ENCODE measurements at regions not wholly inside any gene's neighbourhood (a gene's known extent, or its start where the extent isn't known, plus 50 kb on each side); places are given as distances from the start of the nearest gene placed in this dataset.

DNA sequence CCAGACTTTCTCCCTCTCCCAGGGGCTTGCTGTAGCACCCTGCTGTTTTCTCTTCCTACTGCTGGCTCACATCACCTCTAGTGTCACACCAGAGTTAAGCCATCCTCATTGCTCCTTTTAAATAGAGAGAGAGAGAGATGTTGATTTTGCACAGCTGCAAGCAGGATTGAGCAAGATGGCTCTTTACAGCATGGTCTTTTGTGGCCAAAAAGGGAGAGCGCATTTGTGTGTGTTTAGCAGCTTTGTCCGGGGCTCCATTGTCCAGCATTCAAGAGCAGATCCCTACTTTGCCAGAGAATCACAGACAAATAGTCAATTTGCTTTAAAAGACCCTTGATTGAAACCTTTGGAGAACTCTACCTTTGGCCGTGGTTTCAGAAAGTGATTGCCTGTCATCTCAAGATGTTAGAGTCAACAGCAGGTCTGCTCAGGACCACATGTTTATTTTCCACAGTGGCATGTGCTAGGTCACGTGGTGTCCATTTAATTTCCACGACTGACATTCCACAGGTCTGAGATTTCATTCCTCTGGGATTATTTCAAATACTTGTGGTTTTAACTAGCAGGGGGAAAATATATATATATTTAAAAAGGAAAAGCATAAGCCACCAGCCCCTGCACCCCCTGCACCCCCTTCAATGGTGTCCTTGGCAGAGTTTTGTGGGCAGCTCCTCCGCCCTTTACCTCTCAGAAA, 359.9 kb upstream of the SLC14A2 start:
- Histone ChIP-seq H3K27me3 (replicated peaks in 1 of 4; ENCODE audit: control extremely low read depth in 1 of 4, control insufficient read depth in 3 of 4, insufficient read depth in 4 of 4, low read length in 3 of 4) (no peaks in the 10 kb centered on the region), H3K4me3 (ENCODE audit: control extremely low read depth in 1 of 5, extremely low read depth in 1 of 5, insufficient read depth in 1 of 5, low read depth in 2 of 5, low read length in 4 of 5) (no peak overlapping the region), H3K9me3 (ENCODE audit: control extremely low read depth in 1 of 3, control insufficient read depth in 2 of 3, insufficient read depth in 1 of 3, low read length in 2 of 3) (no peaks in the 10 kb centered on the region), H4K20me1 (ENCODE audit: control insufficient read depth, insufficient read depth, low read length, poor library complexity, severe bottlenecking) (no peaks in the 10 kb centered on the region), H3K79me2 (ENCODE audit: control insufficient read depth, insufficient read depth, low read length) (no peaks in the 10 kb centered on the region), H2AFZ (ENCODE audit: insufficient read depth, low read depth, low read length, poor library complexity, severe bottlenecking) (no peak overlapping the region), H3K9ac (ENCODE audit: low read length) (no peak overlapping the region), H3K4me1 (ENCODE audit: control insufficient read depth in 2 of 2, insufficient read depth in 2 of 2, low read length in 2 of 2) (no peaks in the 10 kb centered on the region), H3K27ac (ENCODE audit: low read length in 2 of 2) (no peak overlapping the region), H3K4me2 (replicated peaks; ENCODE audit: low read depth, low read length, poor library complexity, severe bottlenecking) (no peak overlapping the region), H3K36me3 (replicated peaks in 1 of 2; ENCODE audit: control extremely low read depth in 1 of 2, control insufficient read depth in 1 of 2, extremely low read depth in 1 of 2, insufficient read depth in 2 of 2, low read length in 1 of 2) (no peaks in the 10 kb centered on the region)
- intact Hi-C loops (cut with micrococcal nuclease), result no loop called here
- WGBS (ENCODE audit: insufficient coverage), result 98% methylated on average over 4 of the region's 6 CpGs
- Mint-ChIP-seq H3K9me3 (ENCODE audit: insufficient read depth) (peaks cover 3% of the 10 kb centered on the region), H3K4me1 (no peaks in the 10 kb centered on the region), H3K4me3 (no peak overlapping the region), H3K27ac (no peak overlapping the region), H3K27me3 (peaks cover 28% of the 10 kb centered on the region)
- DNase-seq (no peak), ATAC-seq (ENCODE audit: low read depth) (no peak)
- ChIA-PET POLR2A (no interaction called here), CTCF (no interaction called here)
- TF ChIP-seq, protein P1, sequence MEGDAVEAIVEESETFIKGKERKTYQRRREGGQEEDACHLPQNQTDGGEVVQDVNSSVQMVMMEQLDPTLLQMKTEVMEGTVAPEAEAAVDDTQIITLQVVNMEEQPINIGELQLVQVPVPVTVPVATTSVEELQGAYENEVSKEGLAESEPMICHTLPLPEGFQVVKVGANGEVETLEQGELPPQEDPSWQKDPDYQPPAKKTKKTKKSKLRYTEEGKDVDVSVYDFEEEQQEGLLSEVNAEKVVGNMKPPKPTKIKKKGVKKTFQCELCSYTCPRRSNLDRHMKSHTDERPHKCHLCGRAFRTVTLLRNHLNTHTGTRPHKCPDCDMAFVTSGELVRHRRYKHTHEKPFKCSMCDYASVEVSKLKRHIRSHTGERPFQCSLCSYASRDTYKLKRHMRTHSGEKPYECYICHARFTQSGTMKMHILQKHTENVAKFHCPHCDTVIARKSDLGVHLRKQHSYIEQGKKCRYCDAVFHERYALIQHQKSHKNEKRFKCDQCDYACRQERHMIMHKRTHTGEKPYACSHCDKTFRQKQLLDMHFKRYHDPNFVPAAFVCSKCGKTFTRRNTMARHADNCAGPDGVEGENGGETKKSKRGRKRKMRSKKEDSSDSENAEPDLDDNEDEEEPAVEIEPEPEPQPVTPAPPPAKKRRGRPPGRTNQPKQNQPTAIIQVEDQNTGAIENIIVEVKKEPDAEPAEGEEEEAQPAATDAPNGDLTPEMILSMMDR (IDR thresholded peaks at IDR 0.05), result no peak
- TF ChIP-seq EZH2 (IDR thresholded peaks at IDR 0.05; ENCODE audit: borderline replicate concordance, insufficient read depth, low read depth, low read length, poor library complexity, severe bottlenecking), result no peak

DNA sequence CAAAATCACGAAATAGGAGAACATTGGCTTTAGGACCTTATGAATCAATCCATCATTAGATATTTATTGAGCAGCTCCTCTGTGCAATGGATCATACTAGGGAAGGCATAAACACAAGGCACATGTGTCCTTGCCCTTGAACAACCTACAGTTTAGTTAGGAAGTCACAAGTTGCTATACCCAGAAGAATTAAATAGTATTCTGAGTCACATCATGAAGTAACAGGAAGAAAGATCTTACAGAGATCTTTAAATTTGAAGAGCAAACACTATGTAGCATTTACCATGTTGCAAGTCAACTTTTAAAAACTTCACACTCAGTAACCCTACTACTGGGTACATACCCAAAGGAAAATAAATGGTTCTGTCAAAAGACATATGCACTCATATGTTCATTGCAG, 355.2 kb upstream of the SLC14A2 start:
- no peak for TF ChIP-seq EZH2 (IDR thresholded peaks at IDR 0.05; ENCODE audit: borderline replicate concordance, insufficient read depth, low read depth, low read length, poor library complexity, severe bottlenecking)
- TF ChIP-seq, protein P1 (IDR thresholded peaks at IDR 0.05), result no peak
- Histone ChIP-seq H3K9me3 (ENCODE audit: control extremely low read depth in 1 of 3, control insufficient read depth in 2 of 3, insufficient read depth in 1 of 3, low read length in 2 of 3) (peaks cover 0 to 2% (median 0%) of the 10 kb centered on the region in 3 donors), H3K79me2 (ENCODE audit: control insufficient read depth, insufficient read depth, low read length) (no peaks in the 10 kb centered on the region), H3K4me2 (replicated peaks; ENCODE audit: low read depth, low read length, poor library complexity, severe bottlenecking) (no peak overlapping the region), H3K4me1 (ENCODE audit: control insufficient read depth in 2 of 2, insufficient read depth in 2 of 2, low read length in 2 of 2) (no peaks in the 10 kb centered on the region), H2AFZ (ENCODE audit: insufficient read depth, low read depth, low read length, poor library complexity, severe bottlenecking) (no peak overlapping the region), H3K36me3 (replicated peaks in 1 of 2; ENCODE audit: control extremely low read depth in 1 of 2, control insufficient read depth in 1 of 2, extremely low read depth in 1 of 2, insufficient read depth in 2 of 2, low read length in 1 of 2) (no peaks in the 10 kb centered on the region), H3K27ac (ENCODE audit: low read length in 2 of 2) (no peak overlapping the region), H4K20me1 (ENCODE audit: control insufficient read depth, insufficient read depth, low read length, poor library complexity, severe bottlenecking) (no peaks in the 10 kb centered on the region), H3K9ac (ENCODE audit: low read length) (no peak overlapping the region), H3K27me3 (replicated peaks in 1 of 4; ENCODE audit: control extremely low read depth in 1 of 4, control insufficient read depth in 3 of 4, insufficient read depth in 4 of 4, low read length in 3 of 4) (no peaks in the 10 kb centered on the region), H3K4me3 (ENCODE audit: control extremely low read depth in 1 of 5, extremely low read depth in 1 of 5, insufficient read depth in 1 of 5, low read depth in 2 of 5, low read length in 4 of 5) (no peak overlapping the region)
- no CpG with 5 or more reads among the region's 1 CpG for WGBS (ENCODE audit: insufficient coverage)
- H3K9me3 Mint-ChIP-seq (ENCODE audit: insufficient read depth), result peaks cover 3% of the 10 kb centered on the region
- ChIA-PET POLR2A (no interaction called here), CTCF (interaction anchor here (1.2 kb wide), 1 partner anchor 47 kb away, joined by 3 read pairs; no protein-coding TSS in a partner anchor)
- no peak overlapping the region for H3K27ac Mint-ChIP-seq
- H3K4me1 Mint-ChIP-seq, result no peaks in the 10 kb centered on the region
- H3K27me3 Mint-ChIP-seq, result peaks cover 27% of the 10 kb centered on the region
- DNase-seq (no peak), ATAC-seq (ENCODE audit: low read depth) (no peak)
- no peak overlapping the region for H3K4me3 Mint-ChIP-seq
- intact Hi-C loops (cut with micrococcal nuclease), result no loop called here
